Fibroblast of skin of left biceps (primary cell): ENCODE measurements at regions not wholly inside any gene's neighbourhood (a gene's known extent, or its start where the extent isn't known, plus 50 kb on each side); places are given as distances from the start of the nearest gene placed in this dataset.
"Not testable (repeated sequence)": the region's sequence is repeated elsewhere in the genome, so short reads cannot be mapped to it uniquely, and the experiment has no call there.

Experiments used
- DNase-seq, 2 experiments: peaks; one replicate each; pipeline ENCODE4 v3.0.0-alpha.2; 2013; ENCODE audit warnings: low read depth in 2 of 2

DNA sequence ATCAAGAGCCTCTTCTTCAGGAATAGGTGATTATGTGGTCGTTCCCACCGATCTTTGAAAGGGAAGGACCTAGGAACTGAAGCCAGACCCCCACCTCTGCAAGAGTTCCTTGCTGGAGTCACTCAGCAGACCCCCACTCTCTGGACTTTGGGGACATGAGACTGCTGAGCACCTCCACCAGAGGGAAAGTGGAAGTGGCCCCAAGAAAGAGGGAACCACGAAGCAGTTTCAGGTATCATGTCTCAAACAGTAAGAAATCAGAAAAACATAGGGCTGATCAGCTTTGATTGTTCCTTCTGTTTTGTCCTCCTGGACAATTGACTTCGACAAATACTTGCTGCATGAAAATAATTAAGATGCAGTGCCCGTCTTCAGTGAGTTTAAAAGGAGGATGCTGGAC is 84.2 kb upstream of the ADORA2B start:
- DNase-seq = not testable (repeated sequence)

DNA sequence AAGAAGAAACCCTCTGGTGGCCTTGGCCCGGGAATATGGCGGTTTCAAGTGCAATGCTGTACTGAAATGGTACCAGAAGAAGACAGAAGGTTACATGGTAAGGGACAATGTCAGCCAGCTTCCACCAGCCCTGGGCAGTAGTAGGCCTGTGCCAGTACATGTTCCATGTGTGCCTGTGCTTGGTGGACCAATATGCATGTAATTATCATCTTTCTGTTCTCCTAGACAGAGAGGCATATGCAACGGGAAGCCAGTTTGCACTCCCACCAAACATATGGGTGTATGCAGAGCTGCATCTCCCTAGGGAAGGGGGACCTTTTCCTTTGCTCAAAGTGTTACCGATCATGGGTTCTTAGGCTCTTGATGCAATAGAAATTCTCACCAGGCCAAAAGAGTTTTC is 80.9 kb upstream of the ADORA2B start:
- not testable (repeated sequence) for DNase-seq

DNA sequence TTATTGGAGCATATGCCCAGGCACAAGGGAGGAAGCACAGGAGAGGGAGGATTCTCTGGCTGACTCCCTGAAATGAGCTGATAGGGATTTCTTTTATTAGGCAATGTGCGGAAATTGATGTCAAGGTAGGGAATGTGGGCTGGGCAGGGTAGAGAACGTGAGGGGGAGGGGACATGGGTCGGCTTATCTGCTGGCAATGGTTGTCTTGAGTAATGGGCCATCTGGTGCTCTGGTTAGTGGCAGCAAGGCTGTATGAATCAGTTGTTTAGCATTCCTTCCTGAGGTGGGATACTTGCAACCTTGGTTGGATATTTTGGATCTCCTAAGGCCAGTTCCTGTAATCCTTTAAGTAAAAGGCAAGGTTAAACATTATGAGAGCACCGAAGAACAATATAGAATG is 80.5 kb upstream of the ADORA2B start:
- DNase-seq = not testable (repeated sequence)

- DNase-seq = not testable (repeated sequence)
Observed at GRCh38 chr17:15866015-15866414, 78.9 kb upstream of the ADORA2B start.

- not testable (repeated sequence) for DNase-seq
Observed at GRCh38 chr17:15867331-15867730, 77.6 kb upstream of the ADORA2B start.

GRCh38 chr17:15869868-15870267 is 75.1 kb upstream of the ADORA2B start:
- not testable (repeated sequence) for DNase-seq

DNA sequence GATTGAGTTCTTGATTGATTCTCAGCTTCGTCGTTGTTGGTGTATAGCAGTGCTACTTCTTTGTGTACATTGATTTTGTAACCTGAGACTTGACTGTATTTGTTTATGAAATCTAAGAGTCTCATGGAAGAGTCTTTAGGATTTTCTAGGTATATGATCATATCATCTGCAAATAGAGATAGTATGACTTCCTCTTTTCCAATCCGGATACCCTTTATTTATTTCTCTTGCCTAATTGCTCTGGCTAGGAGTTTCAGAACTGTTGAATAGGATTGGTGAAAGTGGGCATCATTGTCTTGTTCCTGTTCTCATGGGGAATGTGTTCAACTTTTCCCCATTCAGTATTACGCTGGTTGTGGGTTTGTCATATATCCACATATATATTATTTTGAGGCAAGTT is 72.3 kb upstream of the ADORA2B start:
- DNase-seq = not testable (repeated sequence)

DNA sequence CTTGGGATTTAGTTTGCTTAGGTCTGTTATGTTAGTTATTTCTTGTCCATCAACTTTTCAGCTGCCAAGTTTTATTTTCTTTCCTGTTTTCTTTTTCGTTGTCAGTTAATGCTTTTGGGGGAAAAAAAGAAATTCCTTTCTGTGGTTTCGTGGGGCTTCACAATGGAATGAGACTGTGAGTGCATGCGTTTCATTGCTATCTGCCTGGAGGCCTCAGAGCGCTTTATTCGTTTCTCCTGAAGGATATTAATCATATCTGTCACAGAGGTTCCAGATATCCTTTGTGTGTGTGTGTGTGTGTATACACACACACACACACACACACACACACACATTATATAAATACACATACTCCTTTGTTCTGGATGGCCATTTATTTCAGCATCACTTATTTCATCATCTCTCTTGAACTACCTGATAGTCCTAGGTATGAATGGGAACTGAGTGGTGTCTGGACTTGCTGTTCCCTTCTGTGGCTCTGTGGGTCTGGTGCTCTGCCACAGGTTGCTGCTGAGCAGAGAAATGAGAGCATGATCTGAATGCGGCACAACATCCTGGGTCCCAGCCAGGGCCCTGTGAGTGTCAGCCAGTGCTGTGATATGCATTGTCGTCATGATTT is 66.9 kb upstream of the ADORA2B start:
- DNase-seq = not testable (repeated sequence)

DNA sequence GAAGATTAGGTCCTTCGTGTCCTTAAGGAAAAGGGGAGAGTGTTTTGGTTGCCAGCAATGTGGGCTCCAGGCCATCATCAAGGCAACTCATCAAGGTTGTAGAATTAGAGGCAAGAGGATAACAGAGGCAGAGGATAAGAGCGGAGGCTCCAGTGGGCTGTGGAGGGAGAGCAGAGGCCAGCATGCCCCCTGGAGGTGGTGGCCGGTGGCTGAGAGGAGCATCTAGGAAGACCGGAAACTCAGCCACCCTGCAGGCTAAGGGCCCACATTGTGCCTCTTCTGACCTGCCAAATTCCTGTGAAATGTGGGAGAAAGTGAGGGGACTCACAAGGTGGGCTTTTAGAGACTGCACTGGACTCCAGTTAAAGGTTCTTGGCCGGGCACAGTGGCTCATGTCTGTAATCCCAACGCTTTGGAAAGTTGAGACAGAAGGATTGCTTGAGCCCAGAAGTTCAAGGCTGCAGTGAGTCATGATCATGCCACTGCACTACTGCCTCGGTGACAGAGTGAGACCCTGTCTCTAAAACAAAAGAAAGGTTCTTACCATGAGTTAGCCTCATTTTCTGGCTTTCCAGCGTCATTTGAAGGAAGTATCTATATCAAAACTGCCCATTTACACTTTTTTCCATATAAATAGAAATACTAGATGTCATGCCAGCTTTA is 62.7 kb upstream of the ADORA2B start:
- DNase-seq = no peak

- no peak for DNase-seq
Observed at GRCh38 chr17:15882777-15883176, 62.2 kb upstream of the ADORA2B start.

DNA sequence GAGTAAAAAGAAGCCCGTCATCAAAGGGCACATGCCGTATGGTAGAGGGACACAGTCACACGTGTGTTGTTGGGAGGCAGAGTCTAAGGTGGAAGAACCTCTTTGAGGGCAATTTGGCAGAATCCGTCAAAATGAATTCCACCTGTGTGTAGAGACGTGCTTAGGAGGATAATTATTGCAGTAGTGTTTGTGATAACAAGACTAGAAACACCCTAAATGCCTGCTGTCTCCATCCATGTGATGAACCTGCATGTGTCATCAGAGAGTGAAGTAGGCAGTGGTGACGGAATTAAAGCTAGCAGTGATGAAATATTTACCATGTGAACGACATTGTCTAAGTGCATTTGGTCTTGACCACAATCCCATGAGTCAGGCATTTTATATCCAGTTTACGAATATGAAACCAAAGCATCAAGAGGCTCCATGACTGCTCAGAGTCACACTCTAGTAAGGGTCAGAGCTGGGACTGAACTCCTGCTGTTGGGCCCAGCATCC is 61.3 kb upstream of the ADORA2B start:
- no peak for DNase-seq

- no peak for DNase-seq
Observed at GRCh38 chr17:15884731-15885130, 60.2 kb upstream of the ADORA2B start.

DNA sequence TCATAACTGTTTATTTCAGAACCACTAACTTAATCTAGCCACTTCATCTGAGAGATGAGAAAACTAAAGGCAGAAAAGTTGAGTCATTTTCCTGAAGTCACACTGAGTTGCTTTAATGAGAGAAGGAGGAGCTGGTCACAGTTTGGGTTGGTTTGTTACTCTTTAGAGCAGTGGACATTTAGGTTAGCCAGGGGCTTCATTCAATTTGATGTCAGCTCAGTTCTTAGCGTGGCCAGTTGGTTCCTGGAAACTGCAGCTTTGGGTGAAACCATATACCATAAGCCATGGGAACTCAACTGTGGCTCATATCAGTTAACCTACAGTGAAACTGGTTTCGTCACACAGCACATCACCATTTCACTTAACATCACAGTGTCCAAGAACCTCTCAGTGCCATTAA is 59.2 kb upstream of the ADORA2B start:
- no peak for DNase-seq

- DNase-seq = no peak
Observed at GRCh38 chr17:15886221-15886620, 58.7 kb upstream of the ADORA2B start.

- DNase-seq = no peak
Observed at GRCh38 chr17:15886804-15887203, 58.1 kb upstream of the ADORA2B start.

GRCh38 chr17:15888436-15888835 is 56.5 kb upstream of the ADORA2B start:
- no peak for DNase-seq

DNA sequence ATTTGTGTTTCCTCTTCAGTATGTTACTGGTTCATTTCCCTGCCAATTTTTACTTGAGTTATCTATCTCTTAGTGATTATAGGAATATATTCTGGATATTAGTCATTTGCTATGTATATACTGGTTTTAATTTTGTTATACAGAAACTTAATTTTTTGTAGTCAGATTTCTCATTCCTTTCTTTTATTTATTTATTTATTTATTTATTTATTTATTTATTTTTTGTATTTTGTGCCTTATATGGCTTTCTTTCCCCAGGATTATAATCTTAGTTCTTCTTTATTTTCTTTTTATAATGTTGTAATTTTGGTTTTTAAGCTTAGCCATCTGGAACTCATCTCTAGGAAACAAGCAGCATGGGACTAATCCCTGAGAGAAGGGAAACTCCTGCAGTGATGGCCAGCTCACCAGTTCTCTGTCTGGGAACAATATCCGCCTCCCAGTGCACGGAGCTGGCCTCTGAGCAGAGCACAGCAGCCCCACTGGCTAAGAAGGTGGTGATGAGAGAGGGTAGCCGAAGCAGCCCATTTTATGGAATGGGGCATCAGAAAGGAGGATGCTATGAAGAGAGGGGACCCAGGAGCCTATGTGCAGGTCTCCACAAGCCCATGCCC is 54.5 kb upstream of the ADORA2B start:
- DNase-seq = no peak

- DNase-seq = no peak
Observed at GRCh38 chr17:15891318-15891717, 53.6 kb upstream of the ADORA2B start.

DNA sequence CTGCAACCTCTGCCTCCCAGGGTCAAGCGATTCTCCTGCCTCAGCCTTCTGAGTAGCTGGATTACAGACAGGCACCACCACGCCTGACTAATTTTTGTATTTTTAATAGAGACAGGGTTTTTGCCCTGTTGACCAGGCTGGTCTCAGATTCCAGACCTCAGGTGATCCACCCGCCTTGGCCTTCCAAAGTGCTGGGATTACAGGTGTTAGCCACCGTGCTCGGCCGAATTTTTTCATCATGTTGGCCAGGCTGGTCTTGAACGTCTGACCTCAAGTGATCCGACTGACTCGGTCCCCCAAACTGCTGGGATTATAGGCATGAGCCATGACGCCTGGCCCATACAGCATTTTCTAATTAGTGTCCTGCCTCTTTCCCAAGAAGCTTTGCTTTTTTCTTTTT is 52.7 kb upstream of the ADORA2B start:
- DNase-seq = no peak

DNA sequence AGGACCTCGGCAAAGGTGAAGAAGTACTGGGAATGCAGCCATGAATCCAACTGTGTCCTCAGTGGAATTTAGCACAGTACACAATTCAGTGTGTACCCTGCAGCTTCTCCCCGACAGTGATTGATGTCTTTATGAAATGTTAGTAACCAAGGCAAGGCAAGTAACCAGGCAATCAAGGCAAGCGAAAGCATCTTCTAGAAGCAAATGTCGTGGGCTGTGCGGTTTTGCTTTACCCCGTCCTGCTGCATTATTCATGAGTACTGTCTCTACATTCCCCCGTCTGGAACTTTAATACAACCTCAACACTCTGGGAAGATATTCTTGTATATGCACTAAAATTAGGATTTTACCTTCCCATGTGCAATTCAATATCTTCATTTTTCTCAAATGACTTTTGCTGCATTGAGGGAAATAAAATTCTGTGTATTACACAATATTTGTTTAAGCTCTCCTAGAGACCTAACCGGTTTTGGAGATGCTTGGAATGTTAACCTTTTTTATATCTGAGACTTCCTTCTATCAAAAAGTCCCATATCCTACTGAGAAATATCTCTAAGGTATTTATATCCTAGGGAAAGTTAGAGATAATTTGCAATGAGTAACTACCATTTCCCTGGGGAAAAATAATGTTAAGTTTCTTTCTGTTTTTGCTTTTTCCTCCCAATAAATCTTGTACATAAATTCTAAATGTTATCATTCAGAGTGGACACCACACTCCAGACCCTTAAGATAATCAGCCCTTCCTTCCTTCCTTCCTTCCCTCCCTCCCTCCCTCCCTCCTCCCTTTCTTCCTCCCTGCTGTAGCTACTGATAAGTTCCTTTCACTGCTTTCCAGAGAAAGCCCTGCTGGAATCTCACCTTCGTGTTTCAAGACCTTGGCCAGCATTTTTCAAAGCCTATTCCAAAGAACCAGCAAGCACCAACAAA is 51.9 kb upstream of the ADORA2B start:
- DNase-seq = no peak

DNA sequence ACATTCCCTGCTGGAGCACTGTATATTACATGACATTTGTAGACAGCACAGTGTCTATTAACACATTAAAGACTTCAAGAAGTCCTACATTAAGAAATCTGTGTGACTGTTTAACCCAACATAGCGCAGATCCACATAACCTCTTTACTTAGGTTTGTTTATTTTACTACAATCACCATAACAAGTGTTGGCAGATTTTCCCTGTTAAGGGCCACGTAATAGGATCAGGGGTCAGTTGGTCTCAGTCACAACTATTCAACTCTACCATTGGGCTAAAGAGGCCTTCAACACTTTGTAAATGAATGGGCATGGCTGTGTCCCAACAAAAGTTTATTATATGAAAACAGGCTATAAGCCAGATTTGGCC is 51.3 kb upstream of the ADORA2B start:
- no peak for DNase-seq

DNA sequence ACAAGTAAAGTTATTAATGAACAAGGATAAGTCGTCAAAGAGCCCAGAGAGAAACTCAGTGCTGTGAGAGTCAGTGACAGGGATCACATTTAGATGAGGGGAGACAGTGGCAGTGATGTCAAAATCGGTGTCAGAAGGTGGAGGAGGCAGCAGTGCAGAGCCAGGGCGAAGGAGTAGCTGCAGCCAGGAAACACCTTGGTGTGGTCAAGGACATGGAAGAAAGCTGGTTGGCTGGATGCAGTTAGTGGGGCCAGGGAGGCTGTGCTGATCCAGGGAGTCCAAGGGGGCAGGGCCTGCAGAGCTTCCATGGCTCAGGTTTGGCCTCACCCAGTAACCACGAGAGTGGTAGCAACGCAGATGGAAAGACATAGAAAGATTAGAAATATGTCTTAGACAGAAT is 50.7 kb upstream of the ADORA2B start:
- no peak for DNase-seq
